Muscle layer of colon (tissue), 2 donors: ENCODE measurements at regions not wholly inside any gene's neighbourhood (a gene's known extent, or its start where the extent isn't known, plus 50 kb on each side); places are given as distances from the start of the nearest gene placed in this dataset.
"Not testable (repeated sequence)": the region's sequence is repeated elsewhere in the genome, so short reads cannot be mapped to it uniquely, and the experiment has no call there.

ENCODE experiments used
- H3K27ac ChIP-seq: one replicate; pipeline ENCODE4 v1.7.0; 2013; ENCODE audit warnings: low read depth, mild to moderate bottlenecking, low read length, moderate library complexity
- H3K27me3 ChIP-seq, 2 donors: one replicate each; pipeline ENCODE4 v1.7.0; 2013; ENCODE audit warnings: low read length in 2 of 2, mild to moderate bottlenecking in 2 of 2; ENCODE audit not compliant: insufficient read depth in 2 of 2, control insufficient read depth in 1 of 2
- H3K36me3 ChIP-seq: one replicate; pipeline ENCODE4 v1.7.0; 2013; ENCODE audit warnings: mild to moderate bottlenecking, low read length; ENCODE audit not compliant: insufficient read depth
- H3K4me1 ChIP-seq: one replicate; pipeline ENCODE4 v1.7.0; 2013; ENCODE audit warnings: mild to moderate bottlenecking, low read length; ENCODE audit not compliant: insufficient read depth
- H3K4me3 ChIP-seq, 2 donors: one replicate each; pipeline ENCODE4 v1.7.0; 2013; ENCODE audit warnings: low read length in 2 of 2, low read depth in 1 of 2, mild to moderate bottlenecking in 1 of 2, moderate library complexity in 1 of 2
- H3K9ac ChIP-seq: one replicate; pipeline ENCODE4 v1.7.0; 2013; ENCODE audit warnings: low read length
- H3K9me3 ChIP-seq: one replicate; pipeline ENCODE4 v1.7.0; 2013; ENCODE audit warnings: mild to moderate bottlenecking, low read length
- donor health status: abdominal sarcoma.
- donor health status: Adenocarcinoma of cecum.

DNA sequence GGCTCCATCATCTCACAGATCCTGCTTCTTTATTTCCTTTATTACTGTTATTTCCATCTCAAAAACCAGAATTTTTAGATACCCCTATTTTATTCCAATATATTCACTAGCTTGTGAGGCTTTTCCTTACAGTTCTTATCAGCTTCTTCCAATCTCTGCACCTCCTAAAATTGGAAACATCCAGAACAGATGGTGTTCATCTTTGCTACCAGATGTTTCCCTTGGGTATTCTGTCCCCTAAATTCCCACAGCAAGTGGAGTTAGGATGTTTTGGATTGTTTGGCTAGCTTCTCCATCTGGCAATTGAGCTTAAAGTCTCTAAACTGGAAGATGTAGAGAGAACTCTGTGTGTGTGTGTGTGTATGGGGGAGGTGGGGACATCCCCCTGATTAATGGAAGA lies 580.4 kb downstream of the DTWD2 start:
- H3K4me1 ChIP-seq: no peaks in the 10 kb centered on the region
- no peak overlapping the region for H3K27ac ChIP-seq
- H3K9ac ChIP-seq: no peak overlapping the region

DNA sequence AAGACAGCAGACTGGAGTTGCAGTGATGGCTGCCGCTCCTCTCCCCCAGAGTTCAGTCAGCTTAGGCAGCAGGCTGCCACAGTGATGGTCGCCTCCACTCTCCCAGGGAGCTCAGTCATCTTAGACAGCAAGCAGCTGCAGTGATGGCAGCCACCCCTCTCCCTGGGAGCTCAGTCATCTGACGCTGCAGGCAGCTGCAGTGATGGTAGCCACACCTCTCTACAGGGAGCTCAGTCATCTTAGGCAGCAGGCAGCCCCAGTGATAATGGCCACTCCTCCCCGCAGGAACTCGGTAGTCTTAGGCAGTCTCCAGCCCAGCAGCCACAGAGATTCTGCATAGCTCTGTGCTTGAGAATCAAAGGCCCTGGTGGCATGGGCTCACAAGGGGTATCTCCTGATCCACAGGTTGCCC lies 582.7 kb downstream of the DTWD2 start:
- H3K27ac ChIP-seq: no peak overlapping the region
- H3K4me1 ChIP-seq: no peaks in the 10 kb centered on the region
- no peaks in the 10 kb centered on the region for H3K9me3 ChIP-seq
- no peaks in the 10 kb centered on the region for H3K27me3 ChIP-seq
- no peaks in the 10 kb centered on the region for H3K36me3 ChIP-seq
- no peak overlapping the region for H3K9ac ChIP-seq
- H3K4me3 ChIP-seq: no peak overlapping the region

More for the DNA sequence above, 580.4 kb downstream of the DTWD2 start:
- Histone ChIP-seq H3K27me3 (no peaks in the 10 kb centered on the region), H3K36me3 (no peaks in the 10 kb centered on the region), H3K4me3 (no peak overlapping the region), H3K9me3 (no peaks in the 10 kb centered on the region)

DNA sequence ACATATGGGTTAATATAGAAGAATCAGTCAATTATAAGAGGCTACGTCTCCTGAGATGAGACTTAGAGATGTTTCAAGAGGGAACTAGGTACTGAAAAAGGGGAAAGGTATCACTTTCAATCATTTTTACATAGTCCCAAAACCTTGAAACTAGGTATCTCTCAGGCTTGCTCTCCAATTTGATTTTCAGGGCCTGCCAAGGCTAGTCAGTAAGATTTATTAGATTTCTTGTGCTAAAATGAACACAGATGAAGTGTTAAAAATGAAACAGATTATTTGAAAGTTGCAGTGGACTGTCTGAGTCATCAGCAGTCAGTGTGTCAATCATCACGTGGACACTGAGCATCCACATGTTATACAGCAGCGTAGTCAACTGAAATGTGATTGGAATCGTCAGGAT lies 591.1 kb downstream of the DTWD2 start:
- no peak overlapping the region for H3K4me3 ChIP-seq
- no peak overlapping the region for H3K9ac ChIP-seq
- H3K27me3 ChIP-seq: no peaks in the 10 kb centered on the region
- no peak overlapping the region for H3K27ac ChIP-seq
- no peaks in the 10 kb centered on the region for H3K4me1 ChIP-seq
- H3K36me3 ChIP-seq: no peaks in the 10 kb centered on the region
- no peaks in the 10 kb centered on the region for H3K9me3 ChIP-seq

DNA sequence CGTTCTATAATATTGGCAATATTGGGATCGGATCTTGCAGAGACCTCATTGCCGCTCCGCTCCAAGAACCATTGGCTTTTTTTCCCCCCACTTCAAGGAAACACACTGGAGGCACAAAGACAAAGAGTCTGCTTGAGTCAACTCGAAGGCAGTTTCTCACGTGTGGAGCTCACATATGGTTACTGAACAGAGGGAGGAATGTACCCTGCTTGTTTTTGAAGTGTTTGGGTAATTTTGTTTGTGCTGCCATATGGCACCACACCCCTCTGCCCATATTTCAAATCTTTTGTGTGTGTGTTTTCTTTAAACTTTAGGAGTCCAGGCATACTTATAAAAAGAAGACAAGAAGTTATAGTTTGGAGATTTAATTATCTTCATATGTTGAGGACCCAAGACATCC lies 595.9 kb downstream of the DTWD2 start:
- H3K9me3 ChIP-seq: no peaks in the 10 kb centered on the region
- H3K27me3 ChIP-seq: no peaks in the 10 kb centered on the region
- H3K9ac ChIP-seq: no peak overlapping the region
- H3K36me3 ChIP-seq: no peaks in the 10 kb centered on the region
- H3K4me3 ChIP-seq: no peak overlapping the region
- no peaks in the 10 kb centered on the region for H3K4me1 ChIP-seq
- H3K27ac ChIP-seq: no peak overlapping the region

DNA sequence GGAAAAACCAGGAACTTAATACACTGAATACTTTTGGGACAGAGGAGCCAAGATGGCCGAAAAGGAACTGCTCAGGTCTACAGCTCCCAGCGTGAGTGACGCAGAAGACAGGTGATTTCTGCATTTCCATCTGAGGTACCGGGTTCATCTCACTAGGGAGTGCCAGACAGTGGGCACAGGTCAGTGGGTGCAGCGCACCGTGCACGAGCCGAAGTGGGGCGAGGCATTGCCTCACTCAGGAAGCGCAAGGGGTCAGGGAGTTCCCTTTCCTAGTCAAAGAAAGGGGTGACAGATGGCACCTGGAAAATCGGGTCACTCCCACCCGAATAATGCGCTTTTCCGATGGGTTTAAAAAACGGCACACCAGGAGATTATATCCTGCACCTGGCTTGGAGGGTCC lies 605.4 kb downstream of the DTWD2 start:
- H3K4me1 ChIP-seq: not testable (repeated sequence)

DNA sequence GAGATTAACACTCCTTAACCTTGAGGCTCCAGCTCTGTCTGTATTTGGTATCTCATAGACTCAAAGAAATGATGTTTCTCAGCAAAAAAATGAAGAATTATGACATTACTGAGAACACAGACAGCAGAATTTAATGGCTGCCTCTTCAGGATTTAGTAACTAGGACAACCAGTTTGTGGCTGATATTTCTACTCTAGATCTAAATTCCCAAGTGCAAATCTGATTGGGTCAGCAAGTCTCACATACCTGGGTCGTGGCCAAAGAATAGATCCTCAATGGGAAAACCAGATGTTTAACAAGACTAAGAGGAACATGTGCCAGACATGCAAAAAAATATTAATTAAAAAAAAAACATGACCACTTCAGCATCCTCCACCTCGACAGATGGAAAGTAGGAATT lies 608.9 kb downstream of the DTWD2 start:
- no peaks in the 10 kb centered on the region for H3K9me3 ChIP-seq
- no peak overlapping the region for H3K27ac ChIP-seq
- peaks cover 6% of the 10 kb centered on the region for H3K4me1 ChIP-seq
- H3K9ac ChIP-seq: no peak overlapping the region
- H3K27me3 ChIP-seq: no peaks in the 10 kb centered on the region
- no peaks in the 10 kb centered on the region for H3K36me3 ChIP-seq
- no peak overlapping the region for H3K4me3 ChIP-seq

More for the DNA sequence above, 605.4 kb downstream of the DTWD2 start:
- H3K27ac ChIP-seq, H3K4me3 ChIP-seq, H3K36me3 ChIP-seq, H3K9ac ChIP-seq, H3K27me3 ChIP-seq, H3K9me3 ChIP-seq: not testable (repeated sequence)

DNA sequence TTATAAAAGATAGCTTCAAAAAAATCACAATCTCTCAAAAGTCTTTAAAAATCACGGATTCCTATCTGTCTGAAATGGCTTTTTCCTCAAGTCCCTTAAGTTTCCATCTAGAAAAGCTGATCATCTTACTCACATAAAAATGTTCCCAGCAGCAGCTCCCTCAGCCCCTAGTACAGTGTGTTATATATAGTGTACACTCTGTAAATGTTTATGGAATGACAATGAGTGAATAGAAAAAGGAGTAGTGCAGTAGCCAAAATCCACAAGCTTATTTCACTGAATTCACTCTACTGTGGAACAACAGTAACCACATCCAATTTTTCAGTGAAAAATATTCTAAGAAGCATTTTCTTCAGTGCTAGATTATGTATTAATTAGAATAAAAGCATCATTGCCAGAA lies 609.4 kb downstream of the DTWD2 start:
- no peak overlapping the region for H3K27ac ChIP-seq

DNA sequence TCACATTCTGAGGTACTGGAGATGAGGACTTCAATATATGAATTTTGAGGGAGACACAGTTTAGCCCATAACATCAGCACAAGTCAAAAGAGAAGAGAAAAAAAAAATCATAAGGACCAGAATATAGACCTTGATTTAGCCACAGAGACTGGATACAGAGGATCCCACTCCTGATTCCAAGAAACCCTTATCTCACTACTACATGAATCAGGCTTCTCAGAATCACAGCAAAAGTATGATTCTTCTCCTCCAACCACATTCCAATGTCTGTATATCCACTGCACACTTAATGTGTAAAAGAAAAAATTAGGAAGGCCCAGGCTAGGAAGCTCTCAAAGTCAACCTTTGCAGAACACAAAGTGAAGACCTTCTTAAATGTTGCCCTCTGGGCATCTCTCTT lies 610.9 kb downstream of the DTWD2 start:
- H3K27ac ChIP-seq: no peak overlapping the region
- H3K4me1 ChIP-seq: peaks cover 6% of the 10 kb centered on the region
- H3K4me3 ChIP-seq: no peak overlapping the region

More for the DNA sequence above, 609.4 kb downstream of the DTWD2 start:
- H3K9ac ChIP-seq: no peak overlapping the region
- H3K4me3 ChIP-seq: no peak overlapping the region
- no peaks in the 10 kb centered on the region for H3K27me3 ChIP-seq
- no peaks in the 10 kb centered on the region for H3K36me3 ChIP-seq
- peaks cover 6% of the 10 kb centered on the region for H3K4me1 ChIP-seq
- no peaks in the 10 kb centered on the region for H3K9me3 ChIP-seq

DNA sequence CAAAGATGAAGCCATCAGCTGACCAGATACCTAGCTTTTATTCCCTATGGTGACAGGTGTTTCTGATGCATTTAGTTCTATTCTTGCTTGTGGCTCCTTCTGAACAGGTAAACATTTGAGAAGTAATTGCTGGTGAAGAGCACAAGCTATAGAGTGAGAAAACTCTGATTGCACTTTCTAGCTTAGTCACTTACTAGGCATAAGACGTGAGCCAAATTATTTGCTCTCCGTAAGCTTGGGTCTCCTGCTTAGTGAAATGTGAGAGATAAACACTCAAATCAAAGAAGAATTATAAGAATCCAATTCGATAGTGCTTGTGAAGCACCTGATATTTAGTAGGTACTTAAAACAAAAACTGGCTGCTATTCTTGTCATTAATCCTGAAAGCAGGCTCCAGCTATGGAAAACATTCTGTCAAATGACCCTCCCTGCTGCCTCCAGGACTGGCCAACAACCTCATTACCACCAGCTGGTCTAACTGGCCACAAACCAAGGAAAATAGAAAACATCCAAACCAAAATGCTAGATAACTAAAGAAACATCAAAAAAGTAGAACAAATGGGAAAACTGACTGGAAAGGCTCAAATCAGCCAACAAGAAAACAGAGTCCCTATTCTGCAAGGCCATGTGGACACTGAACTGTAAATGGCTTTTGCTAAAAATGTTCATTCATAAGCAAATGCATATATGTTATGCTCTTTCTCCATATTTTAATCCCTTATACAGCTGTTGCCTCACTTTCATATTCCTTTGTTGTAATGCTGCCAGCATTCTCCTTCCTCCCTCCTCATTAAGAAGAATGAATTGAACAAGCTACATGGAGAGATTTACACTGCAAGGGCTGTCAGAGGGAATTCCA lies 616.1 kb downstream of the DTWD2 start:
- H3K4me1 ChIP-seq: no peaks in the 10 kb centered on the region
- H3K27ac ChIP-seq: no peak overlapping the region
- no peak overlapping the region for H3K4me3 ChIP-seq
- H3K9me3 ChIP-seq: no peaks in the 10 kb centered on the region
- H3K36me3 ChIP-seq: no peaks in the 10 kb centered on the region
- H3K27me3 ChIP-seq: no peaks in the 10 kb centered on the region
- H3K9ac ChIP-seq: no peak overlapping the region

More for the DNA sequence above, 610.9 kb downstream of the DTWD2 start:
- Histone ChIP-seq H3K9ac (no peak overlapping the region), H3K9me3 (no peaks in the 10 kb centered on the region), H3K36me3 (no peaks in the 10 kb centered on the region), H3K27me3 (no peaks in the 10 kb centered on the region)

DNA sequence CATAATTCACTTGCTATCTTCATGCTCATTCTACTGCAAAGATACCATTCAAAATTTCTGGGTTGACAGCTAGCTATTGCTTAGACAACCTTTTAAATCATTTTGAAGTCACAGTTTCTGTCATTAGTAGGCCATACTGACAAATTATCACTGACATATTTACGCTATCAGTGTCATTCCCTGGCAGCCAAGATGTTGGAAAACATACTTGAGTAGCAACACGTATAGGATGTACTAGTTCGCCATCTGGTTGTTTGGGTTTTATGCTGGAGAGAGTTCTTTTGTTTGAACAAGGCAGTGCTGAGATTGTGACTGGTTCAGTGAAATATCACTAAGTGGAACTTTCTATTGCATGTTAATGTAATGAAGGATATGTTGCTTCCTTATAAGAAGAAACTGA lies 621.9 kb downstream of the DTWD2 start:
- no peak overlapping the region for H3K27ac ChIP-seq
- H3K4me3 ChIP-seq: no peak overlapping the region
- H3K36me3 ChIP-seq: no peaks in the 10 kb centered on the region
- no peaks in the 10 kb centered on the region for H3K4me1 ChIP-seq
- no peaks in the 10 kb centered on the region for H3K9me3 ChIP-seq
- H3K27me3 ChIP-seq: no peaks in the 10 kb centered on the region
- no peak overlapping the region for H3K9ac ChIP-seq

DNA sequence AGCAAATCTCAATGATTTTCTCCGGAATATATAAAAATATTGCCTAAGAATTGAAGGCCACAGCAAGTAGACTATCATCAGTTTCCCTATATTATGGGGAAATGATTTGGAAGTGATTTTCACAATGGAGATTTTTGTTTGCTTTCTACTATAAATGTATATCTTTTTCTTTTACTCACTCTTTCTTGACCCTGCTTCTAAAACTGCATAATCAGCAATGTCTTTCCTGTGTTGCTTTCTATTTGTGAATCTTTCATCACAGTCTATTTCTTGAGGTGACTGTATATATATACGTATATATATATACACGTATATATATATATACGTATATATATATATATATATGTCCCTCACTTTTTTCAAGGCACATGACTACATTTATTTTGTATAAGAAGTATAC lies 622.6 kb downstream of the DTWD2 start:
- Histone ChIP-seq H3K9ac (no peak overlapping the region), H3K27ac (no peak overlapping the region), H3K36me3 (no peaks in the 10 kb centered on the region), H3K27me3 (no peaks in the 10 kb centered on the region), H3K4me1 (no peaks in the 10 kb centered on the region), H3K9me3 (no peaks in the 10 kb centered on the region), H3K4me3 (no peak overlapping the region)

DNA sequence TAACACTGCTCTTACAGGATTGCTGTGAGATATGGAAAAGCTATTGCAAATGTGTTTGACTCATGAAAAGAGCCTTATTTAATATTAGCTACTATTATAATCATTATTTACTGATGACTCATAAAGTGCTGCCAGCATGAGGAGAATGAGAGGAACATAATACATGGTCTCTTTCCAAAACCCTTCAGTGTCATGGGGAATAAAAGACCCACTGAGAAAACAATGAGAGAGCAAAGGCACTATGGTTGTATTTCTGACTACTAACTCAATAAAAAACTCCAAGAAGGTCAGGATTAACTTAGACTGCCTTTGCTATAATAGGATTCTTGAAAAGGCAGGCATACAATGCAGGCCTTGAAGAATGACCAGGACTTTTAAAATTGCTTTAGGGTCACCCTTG lies 633.5 kb downstream of the DTWD2 start:
- Histone ChIP-seq H3K9me3 (no peaks in the 10 kb centered on the region), H3K4me1 (no peaks in the 10 kb centered on the region), H3K4me3 (no peak overlapping the region), H3K27ac (no peak overlapping the region), H3K9ac (no peak overlapping the region), H3K27me3 (no peaks in the 10 kb centered on the region), H3K36me3 (no peaks in the 10 kb centered on the region)
